Stomach smooth muscle (tissue), 2 donors: ENCODE measurements at regions not wholly inside any gene's neighbourhood (a gene's known extent, or its start where the extent isn't known, plus 50 kb on each side); places are given as distances from the start of the nearest gene placed in this dataset.

ENCODE experiments used
- H3K27ac ChIP-seq: one replicate; pipeline ENCODE4 v1.7.0; 2013; ENCODE audit warnings: mild to moderate bottlenecking, low read length, inconsistent platforms
- H3K27me3 ChIP-seq, 2 donors: one replicate each; pipeline ENCODE4 v1.7.0; 2013; ENCODE audit warnings: low read length in 2 of 2; ENCODE audit not compliant: insufficient read depth in 2 of 2, control insufficient read depth in 1 of 2
- H3K36me3 ChIP-seq, 2 donors: one replicate each; pipeline ENCODE4 v1.7.0; 2013; ENCODE audit warnings: low read length in 2 of 2; ENCODE audit not compliant: control insufficient read depth in 2 of 2, insufficient read depth in 2 of 2
- H3K4me1 ChIP-seq: one replicate; pipeline ENCODE4 v1.7.0; 2013; ENCODE audit warnings: low read length; ENCODE audit not compliant: control insufficient read depth, insufficient read depth
- H3K4me3 ChIP-seq, 2 donors: one replicate each; pipeline ENCODE4 v1.7.0; 2013; ENCODE audit warnings: low read length in 2 of 2
- H3K9ac ChIP-seq, 2 donors: one replicate each; pipeline ENCODE4 v1.7.0; 2013; ENCODE audit warnings: low read length in 2 of 2, mild to moderate bottlenecking in 1 of 2
- H3K9me3 ChIP-seq, 2 donors: one replicate each; pipeline ENCODE4 v1.7.0; 2013; ENCODE audit warnings: low read length in 2 of 2; ENCODE audit not compliant: control insufficient read depth in 2 of 2
- donor health status: healthy.
- donor health status: Pancreatic carcinoma.

DNA sequence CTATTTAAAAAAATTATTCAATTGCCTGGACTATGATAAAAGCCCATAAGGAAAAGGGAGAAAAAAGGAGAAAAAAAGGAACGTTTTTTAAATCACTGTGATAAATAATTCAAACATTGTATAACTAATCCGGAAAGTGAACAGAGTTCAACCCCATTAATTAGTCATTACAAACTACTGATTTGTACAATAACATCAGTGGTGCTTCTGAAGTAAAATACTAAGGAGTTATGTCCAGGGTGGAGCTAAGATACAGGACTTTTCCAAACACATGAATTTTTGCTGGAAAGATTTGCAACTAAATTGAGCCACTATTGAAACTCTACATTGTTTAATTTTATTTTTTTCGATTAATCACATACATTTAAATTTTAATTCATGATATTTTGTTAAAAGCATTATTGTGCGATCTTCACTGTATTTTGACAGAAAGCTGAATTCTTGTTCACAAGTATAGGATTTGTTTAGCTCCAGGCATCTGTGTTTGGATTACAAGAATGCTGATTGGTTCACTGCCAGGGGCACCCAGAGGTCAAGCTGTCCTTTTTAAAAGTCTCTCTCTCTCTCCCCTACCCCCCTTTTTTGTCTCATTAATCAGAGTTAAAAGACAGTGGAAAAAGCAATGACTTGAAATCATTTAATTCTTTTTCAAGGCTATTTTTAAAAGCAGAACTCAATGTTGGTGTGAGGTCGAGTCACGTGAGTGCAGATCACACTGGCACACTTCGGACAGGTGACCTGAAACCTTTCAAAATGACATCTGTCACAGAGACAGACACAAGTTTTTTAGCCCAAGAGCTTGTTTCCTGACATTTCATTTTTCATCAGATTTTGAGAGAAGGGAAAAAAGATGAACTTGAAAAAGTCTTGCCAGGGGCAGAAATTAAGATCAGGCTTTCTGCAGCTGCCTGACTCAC is 387.3 kb downstream of the NR2F1-AS1 start:
- no peaks in the 10 kb centered on the region for H3K4me1 ChIP-seq
- H3K27me3 ChIP-seq, result no peaks in the 10 kb centered on the region
- no peaks in the 10 kb centered on the region for H3K36me3 ChIP-seq
- no peak overlapping the region for H3K27ac ChIP-seq
- H3K9me3 ChIP-seq, result no peaks in the 10 kb centered on the region
- H3K4me3 ChIP-seq, result no peak overlapping the region
- H3K9ac ChIP-seq, result no peak overlapping the region

DNA sequence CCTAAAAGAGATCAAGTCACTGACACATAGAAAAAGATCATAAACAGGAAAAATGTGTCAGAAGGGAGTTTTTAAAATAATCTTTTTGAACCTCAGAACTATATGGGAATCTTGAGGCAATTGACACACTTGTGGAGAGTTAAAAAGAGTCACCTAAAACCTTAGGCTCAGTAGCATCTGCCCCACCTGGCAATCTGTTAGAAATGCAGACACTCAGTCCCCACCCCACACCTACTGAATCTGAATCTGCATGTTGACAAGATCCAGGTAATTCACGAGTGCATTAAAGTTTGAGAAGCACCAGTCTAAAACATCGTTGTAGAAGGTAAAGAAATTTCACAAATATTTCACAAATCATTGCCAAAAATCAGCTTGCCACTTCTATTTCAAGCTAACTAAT is 388.3 kb downstream of the NR2F1-AS1 start:
- H3K27me3 ChIP-seq, result no peaks in the 10 kb centered on the region
- no peak overlapping the region for H3K4me3 ChIP-seq
- no peak overlapping the region for H3K9ac ChIP-seq
- H3K9me3 ChIP-seq, result no peaks in the 10 kb centered on the region
- no peak overlapping the region for H3K27ac ChIP-seq
- H3K4me1 ChIP-seq, result no peaks in the 10 kb centered on the region
- H3K36me3 ChIP-seq, result no peaks in the 10 kb centered on the region

DNA sequence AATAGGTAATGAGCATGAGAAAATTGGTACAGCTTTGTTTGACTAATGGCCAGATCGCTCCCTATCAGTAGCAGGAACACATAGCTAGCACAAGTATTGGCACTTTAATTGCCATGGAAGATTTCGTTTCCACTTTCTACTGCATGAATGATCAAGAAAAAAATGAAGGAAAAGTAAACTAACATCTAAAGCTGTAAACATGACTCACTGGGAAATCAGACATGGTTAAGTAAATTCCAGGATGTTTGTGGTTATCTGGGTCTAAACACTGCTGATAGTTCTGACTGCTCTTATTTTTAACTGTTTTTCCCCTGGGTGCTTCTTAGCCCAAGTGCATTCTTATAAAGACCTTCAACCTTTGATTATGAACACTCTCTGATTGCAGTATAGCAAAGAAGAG is 388.9 kb downstream of the NR2F1-AS1 start:
- Histone ChIP-seq H3K9me3 (no peaks in the 10 kb centered on the region), H3K4me1 (no peaks in the 10 kb centered on the region), H3K4me3 (no peak overlapping the region), H3K36me3 (no peaks in the 10 kb centered on the region), H3K9ac (no peak overlapping the region), H3K27ac (no peak overlapping the region), H3K27me3 (no peaks in the 10 kb centered on the region)

DNA sequence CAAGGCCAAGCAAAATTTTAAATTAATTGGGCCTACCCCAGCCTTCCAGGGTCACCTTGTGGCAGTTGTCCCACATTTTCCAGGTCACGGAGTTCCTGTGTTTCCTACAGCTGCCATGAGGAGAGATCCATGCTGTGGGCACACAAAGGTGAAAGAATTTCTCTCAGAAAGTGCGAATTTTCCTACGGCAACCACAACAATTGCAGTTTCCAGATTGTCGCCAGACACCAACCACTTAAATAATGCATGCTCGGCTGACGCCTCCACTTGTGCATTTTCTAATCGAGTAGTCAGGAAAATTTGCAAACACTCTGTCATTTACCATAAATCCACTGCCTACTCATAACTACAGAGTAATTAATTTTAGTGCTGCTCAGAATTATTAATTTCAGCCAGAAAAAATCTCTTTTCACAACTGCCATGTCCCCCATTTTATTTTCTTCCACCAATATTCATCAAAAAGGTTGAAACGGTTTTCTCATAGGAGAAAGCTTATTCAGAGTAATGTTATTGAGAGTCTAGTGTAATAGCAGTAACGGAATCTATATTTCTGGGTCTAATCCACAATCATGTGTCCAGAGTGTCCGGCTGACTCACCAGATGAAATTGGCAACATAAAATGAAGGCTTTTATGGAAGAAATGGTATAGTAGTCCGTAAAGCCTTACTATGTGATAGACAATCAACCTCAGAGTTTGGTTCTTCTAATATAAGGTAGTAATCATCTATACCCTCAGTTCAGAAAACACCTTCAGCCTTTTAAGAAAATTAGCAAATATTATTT is 389.8 kb downstream of the NR2F1-AS1 start:
- Histone ChIP-seq H3K36me3 (no peaks in the 10 kb centered on the region), H3K4me1 (no peaks in the 10 kb centered on the region), H3K9me3 (no peaks in the 10 kb centered on the region), H3K9ac (no peak overlapping the region), H3K4me3 (no peak overlapping the region), H3K27me3 (no peaks in the 10 kb centered on the region), H3K27ac (no peak overlapping the region)

DNA sequence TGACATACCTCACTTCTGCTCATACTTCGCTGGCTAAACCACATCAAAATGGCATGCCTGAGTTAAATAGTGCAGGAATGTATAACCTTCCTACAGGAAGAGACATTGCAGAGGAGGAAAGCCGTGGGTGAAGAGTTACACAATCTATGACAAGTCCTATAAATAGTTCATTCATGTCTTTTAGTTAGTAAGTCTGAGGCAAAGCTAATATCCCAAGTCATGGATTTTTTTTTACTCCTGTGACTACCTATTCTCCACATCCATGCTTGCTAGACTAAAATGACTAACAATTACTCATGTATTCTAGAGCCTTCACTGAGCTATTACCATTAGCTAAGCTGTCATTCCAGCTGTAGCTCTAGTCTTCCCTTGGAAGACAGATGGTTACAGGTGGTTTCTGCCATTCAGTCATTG is 391.3 kb downstream of the NR2F1-AS1 start:
- Histone ChIP-seq H3K27ac (no peak overlapping the region), H3K4me1 (no peaks in the 10 kb centered on the region), H3K9me3 (no peaks in the 10 kb centered on the region), H3K4me3 (no peak overlapping the region), H3K9ac (no peak overlapping the region), H3K27me3 (no peaks in the 10 kb centered on the region), H3K36me3 (no peaks in the 10 kb centered on the region)

DNA sequence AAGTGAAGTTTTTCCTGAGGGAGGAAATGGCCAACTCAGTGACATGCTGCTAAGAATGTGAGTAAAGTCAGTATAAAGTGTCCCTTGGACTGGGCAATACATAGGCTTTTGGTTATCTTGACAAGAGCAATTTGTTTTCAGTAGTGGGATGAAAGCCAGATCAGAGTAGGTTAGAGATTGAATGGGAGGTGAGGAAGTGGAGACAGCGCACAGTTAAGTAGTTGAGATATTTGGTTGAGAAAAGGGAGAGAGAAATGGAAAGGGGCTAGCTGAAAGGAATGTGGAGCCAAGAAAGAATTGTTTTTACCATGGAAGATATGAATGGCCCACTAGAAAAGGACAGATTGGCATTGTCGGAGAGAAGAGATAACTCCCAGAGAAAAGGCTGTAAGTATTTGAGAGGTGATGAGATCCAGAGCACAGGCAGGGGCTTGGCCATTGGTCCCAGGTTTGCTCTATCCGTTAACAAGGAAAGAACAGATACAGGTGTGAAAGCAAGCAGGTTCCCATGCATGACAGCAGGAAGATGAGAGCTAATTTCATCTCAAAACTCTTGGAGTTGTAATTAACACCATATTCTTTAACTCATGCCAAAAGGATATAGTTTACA is 392.0 kb downstream of the NR2F1-AS1 start:
- no peaks in the 10 kb centered on the region for H3K9me3 ChIP-seq
- no peaks in the 10 kb centered on the region for H3K4me1 ChIP-seq
- no peaks in the 10 kb centered on the region for H3K36me3 ChIP-seq
- H3K4me3 ChIP-seq, result no peak overlapping the region
- H3K9ac ChIP-seq, result no peak overlapping the region
- no peaks in the 10 kb centered on the region for H3K27me3 ChIP-seq
- no peak overlapping the region for H3K27ac ChIP-seq

DNA sequence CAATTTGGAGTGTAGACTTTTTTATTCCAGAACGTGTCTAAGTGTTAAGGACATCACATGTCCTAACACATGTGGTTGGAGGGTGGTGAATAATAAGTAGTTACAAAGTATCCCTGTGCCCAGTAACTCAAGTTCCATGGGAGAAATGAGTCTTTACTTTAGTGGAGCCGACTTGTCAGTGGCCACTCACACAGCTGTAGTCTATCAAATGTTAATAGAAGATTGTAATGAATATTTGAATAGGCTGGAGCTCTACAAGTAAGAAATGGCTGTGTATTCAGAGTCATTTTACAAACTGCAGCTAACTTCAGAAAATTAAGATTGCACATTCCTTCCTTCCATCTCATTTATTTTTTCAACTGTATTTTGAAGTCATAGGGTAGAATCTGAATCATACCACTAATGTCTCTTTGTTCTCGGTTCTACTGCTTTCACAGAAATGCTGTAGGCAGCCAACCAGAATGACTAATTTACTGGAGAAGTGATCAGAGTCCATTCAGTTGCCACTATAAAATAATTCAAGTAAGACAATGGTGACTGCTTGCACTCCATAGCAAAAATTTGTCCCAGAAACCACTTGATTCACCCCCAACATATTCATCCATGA is 394.8 kb downstream of the NR2F1-AS1 start:
- Histone ChIP-seq H3K9ac (no peak overlapping the region), H3K9me3 (no peaks in the 10 kb centered on the region), H3K4me1 (no peaks in the 10 kb centered on the region), H3K36me3 (no peaks in the 10 kb centered on the region), H3K27ac (no peak overlapping the region), H3K4me3 (no peak overlapping the region), H3K27me3 (no peaks in the 10 kb centered on the region)

DNA sequence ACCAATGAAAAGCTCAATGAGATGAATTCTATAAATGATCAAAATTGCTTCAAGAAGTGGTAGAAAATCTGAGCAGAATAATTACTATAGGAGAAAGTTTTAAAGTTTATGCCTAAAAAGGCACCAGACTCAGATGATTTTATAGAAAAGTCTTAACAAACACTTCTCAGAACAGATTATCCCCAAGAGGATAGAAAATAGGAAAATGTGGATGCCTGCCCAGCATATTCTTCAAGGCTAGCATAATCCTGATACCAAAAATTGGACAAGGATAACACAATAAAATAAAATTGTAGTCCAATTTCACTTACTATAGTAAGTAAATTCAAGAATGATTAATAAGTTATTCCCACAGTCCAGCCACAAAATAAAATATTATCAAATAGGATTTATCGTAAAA is 397.0 kb downstream of the NR2F1-AS1 start:
- Histone ChIP-seq H3K27me3 (no peaks in the 10 kb centered on the region), H3K9ac (no peak overlapping the region), H3K27ac (no peak overlapping the region), H3K36me3 (no peaks in the 10 kb centered on the region), H3K4me3 (no peak overlapping the region), H3K9me3 (no peaks in the 10 kb centered on the region), H3K4me1 (no peaks in the 10 kb centered on the region)

DNA sequence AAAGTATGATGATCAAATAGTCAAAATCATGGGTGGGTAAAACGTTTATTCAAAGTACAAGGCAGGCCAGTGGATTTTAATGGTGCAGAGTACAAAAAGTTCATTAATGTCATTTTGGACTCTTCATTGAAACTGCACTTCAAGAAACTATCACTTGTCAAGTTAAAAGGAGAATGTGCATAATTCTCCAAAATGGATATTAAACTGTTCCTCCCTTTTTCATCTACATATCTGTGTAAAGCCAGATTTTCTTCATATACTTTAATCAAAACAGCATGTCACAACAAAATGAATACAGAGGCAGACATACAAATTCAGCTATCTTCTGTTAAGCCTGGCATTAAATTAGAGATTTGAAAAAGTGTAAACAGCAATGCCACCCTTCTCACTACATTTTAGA is 401.6 kb downstream of the NR2F1-AS1 start:
- H3K27me3 ChIP-seq, result no peaks in the 10 kb centered on the region
- H3K9me3 ChIP-seq, result no peaks in the 10 kb centered on the region
- no peaks in the 10 kb centered on the region for H3K4me1 ChIP-seq
- H3K4me3 ChIP-seq, result no peak overlapping the region
- no peak overlapping the region for H3K27ac ChIP-seq
- no peak overlapping the region for H3K9ac ChIP-seq
- H3K36me3 ChIP-seq, result no peaks in the 10 kb centered on the region

DNA sequence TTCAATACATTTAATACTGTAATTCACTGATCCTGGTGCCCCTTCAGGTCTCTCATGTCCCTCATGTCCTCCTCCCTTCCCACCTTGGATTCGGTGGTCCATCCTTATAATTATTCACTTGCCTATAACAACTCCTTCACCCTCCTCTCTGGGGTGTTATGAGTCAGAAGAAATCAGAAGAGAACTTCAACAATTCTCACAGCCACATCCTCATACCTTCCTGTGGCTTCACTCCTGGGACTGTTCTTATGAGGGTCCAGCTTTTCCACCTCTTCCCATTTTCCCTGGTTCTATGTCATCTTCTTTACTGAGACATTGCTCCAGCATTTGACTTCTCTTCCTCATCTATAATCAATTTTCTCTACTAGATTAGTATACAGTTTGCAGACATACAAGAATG is 406.1 kb downstream of the NR2F1-AS1 start:
- no peak overlapping the region for H3K4me3 ChIP-seq
- no peaks in the 10 kb centered on the region for H3K36me3 ChIP-seq
- H3K4me1 ChIP-seq, result no peaks in the 10 kb centered on the region
- no peaks in the 10 kb centered on the region for H3K27me3 ChIP-seq
- H3K27ac ChIP-seq, result no peak overlapping the region
- no peak overlapping the region for H3K9ac ChIP-seq
- H3K9me3 ChIP-seq, result peaks cover 0 to 3% of the 10 kb centered on the region in 2 donors
